A549 (cell line): ENCODE measurements at regions not wholly inside any gene's neighbourhood (a gene's known extent, or its start where the extent isn't known, plus 50 kb on each side); places are given as distances from the start of the nearest gene placed in this dataset.

ENCODE experiments used
- ATAC-seq, 2 experiments: fragments of 200-7000 bp in 1 of 2; fragments of >200 bp in 1 of 2; cut with Nextera tagmentation in 1 of 2; cut with Tn5 transposase in 1 of 2; 3 replicates each; pipeline versions ENCODE4 v1.8.0 to v1.9.1; 2018 to 2020; ENCODE audit warnings: mild to moderate bottlenecking in 1 of 2, moderate library complexity in 1 of 2
- CTCF ChIA-PET: fragments of 300-600 bp; sonication (Branson Sonifier 250); formaldehyde crosslinking; extraction: SDS; loops from one replicate; lab custom pipeline; 2021; ENCODE audit warnings: antibody characterized with exemption, inconsistent platforms; lab: Yijun Ruan, JAX
- POLR2A ChIA-PET: fragments of 350-600 bp; formaldehyde crosslinking; extraction: SDS; loops from one replicate; lab custom pipeline; 2021; ENCODE audit warnings: antibody characterized with exemption, inconsistent platforms; lab: Yijun Ruan, JAX
- DNase-seq, 2 experiments: peaks; one replicate each; pipeline versions ENCODE4 v3.0.0 to v3.0.0-alpha.2; 2011 to 2016; ENCODE audit warnings: low read depth in 1 of 2, low spot score in 1 of 2
- FAIRE-seq: peaks from 2 replicates; lab custom pipeline; 2011; peaks lifted over from hg19 to GRCh38; lab: Jason Lieb, UNC
- H3K27ac ChIP-seq, 2 experiments: fragments of >200 bp; sonication (Bioruptor Twin); formaldehyde crosslinking; 3 replicates each; pipeline ENCODE4 v1.5.1; 2016 to 2017
- H3K4me1 ChIP-seq: fragments of >200 bp; sonication (Bioruptor Twin); formaldehyde crosslinking; 3 replicates; pipeline ENCODE4 v1.6.1; 2016
- H3K4me2 ChIP-seq: fragments of >200 bp; sonication (Bioruptor Twin); formaldehyde crosslinking; 3 replicates; pipeline ENCODE4 v1.6.1; 2016
- H3K4me3 ChIP-seq: fragments of >200 bp; sonication (Bioruptor Twin); formaldehyde crosslinking; 3 replicates; pipeline ENCODE4 v1.5.1; 2016
- H3K9me3 ChIP-seq: fragments of >200 bp; sonication (Bioruptor Twin); formaldehyde crosslinking; 3 replicates; pipeline ENCODE4 v1.6.1; 2016
- ATOH8 ChIP-seq: fragments of 250-450 bp; sonication (Bioruptor Pico); IDR thresholded peaks from 2 replicates; pipeline ENCODE4 v1.5.0; 2020; ENCODE audit warnings: low read depth, mild to moderate bottlenecking, moderate library complexity
- CBX2 ChIP-seq: fragments of 200-600 bp; sonication (generic); IDR thresholded peaks from 2 replicates; pipeline ENCODE4 v1.6.1; 2016; ENCODE audit warnings: low read depth, mild to moderate bottlenecking, borderline replicate concordance
- CBX8 ChIP-seq: fragments of 200-600 bp; sonication (generic); IDR thresholded peaks from 2 replicates; pipeline ENCODE4 v1.6.1; 2016
- CEBPB ChIP-seq, 2 experiments: fragments of >200 bp in 1 of 2; sonication (Bioruptor Twin) in 1 of 2; formaldehyde crosslinking in 1 of 2; IDR thresholded peaks; 2 replicates each; pipeline ENCODE4 v1.6.1; 2012 to 2016
- E2F6 ChIP-seq: IDR thresholded peaks from 2 replicates; pipeline ENCODE4 v1.6.1; 2012; ENCODE audit warnings: low read depth, borderline replicate concordance
- ESRRA ChIP-seq: fragments of 150-350 bp; IDR thresholded peaks from 2 replicates; pipeline ENCODE4 v1.6.1; 2014; ENCODE audit warnings: mild to moderate bottlenecking, low read length, borderline replicate concordance
- FOSB ChIP-seq: fragments of 250-450 bp; sonication (Bioruptor Pico); IDR thresholded peaks from 2 replicates; pipeline ENCODE4 v1.5.0; 2020; ENCODE audit warnings: mild to moderate bottlenecking, moderate library complexity
- FOSL2 ChIP-seq, 2 experiments: fragments of 450-650 bp in 1 of 2; fragments of >200 bp in 1 of 2; sonication (Bioruptor Twin) in 1 of 2; formaldehyde crosslinking; IDR thresholded peaks; 2 replicates each; pipeline versions ENCODE4 v1.5.0 to v1.6.1; 2016 to 2020; ENCODE audit warnings: mild to moderate bottlenecking in 1 of 2, moderate library complexity in 1 of 2
- HDAC2 ChIP-seq: fragments of 200-600 bp; sonication (generic); IDR thresholded peaks from 2 replicates; pipeline ENCODE4 v1.6.1; 2016
- HEYL ChIP-seq: fragments of 250-450 bp; sonication (Bioruptor Pico); IDR thresholded peaks from 2 replicates; pipeline ENCODE4 v1.8.0; 2021; ENCODE audit warnings: mild to moderate bottlenecking, moderate library complexity
- HOXA7 ChIP-seq: fragments of 250-450 bp; sonication (Bioruptor Pico); IDR thresholded peaks from 2 replicates; pipeline ENCODE4 v1.5.0; 2020; ENCODE audit warnings: mild to moderate bottlenecking, moderate library complexity
- HOXB13 ChIP-seq: fragments of 250-450 bp; sonication (Bioruptor Pico); IDR thresholded peaks from 2 replicates; pipeline ENCODE4 v1.5.0; 2020; ENCODE audit warnings: low read depth, mild to moderate bottlenecking, moderate library complexity
- JUNB ChIP-seq: fragments of >200 bp; sonication (Bioruptor Twin); formaldehyde crosslinking; IDR thresholded peaks from 2 replicates; pipeline ENCODE4 v1.6.1; 2016
- MAZ ChIP-seq: fragments of 150-350 bp; IDR thresholded peaks from 2 replicates; pipeline ENCODE4 v1.6.1; 2014; ENCODE audit warnings: antibody characterized with exemption, low read depth, low read length, borderline replicate concordance
- NFE2L2 ChIP-seq: fragments of 150-350 bp; conservative IDR thresholded peaks from 2 replicates; pipeline ENCODE4 v1.6.1; 2014; ENCODE audit warnings: low read length
- NR3C1 ChIP-seq: fragments of >200 bp; sonication (Bioruptor Twin); formaldehyde crosslinking; IDR thresholded peaks from 3 replicates; pipeline ENCODE4 v1.6.1; 2017
- PHF8 ChIP-seq: fragments of 200-600 bp; sonication (generic); IDR thresholded peaks from 2 replicates; pipeline ENCODE4 v1.6.1; 2016; ENCODE audit warnings: low read depth, mild to moderate bottlenecking, antibody characterized with exemption, moderate library complexity, borderline replicate concordance
- POLR2A ChIP-seq: IDR thresholded peaks from 2 replicates; pipeline ENCODE4 v1.6.1; 2012; ENCODE audit warnings: mild to moderate bottlenecking, low read length
- POLR2AphosphoS2 ChIP-seq: conservative IDR thresholded peaks from 2 replicates; pipeline ENCODE4 v1.6.1; 2012; ENCODE audit warnings: low read length, improper control_type of control experiment, inconsistent platforms
- RARB ChIP-seq: fragments of 250-450 bp; sonication (Bioruptor Pico); IDR thresholded peaks from 2 replicates; pipeline ENCODE4 v1.8.0; 2021; ENCODE audit warnings: mild to moderate bottlenecking, moderate library complexity
- RFX5 ChIP-seq: fragments of 450-650 bp; IDR thresholded peaks from 2 replicates; pipeline ENCODE4 v1.7.1; 2014; ENCODE audit warnings: antibody characterized with exemption, mild to moderate bottlenecking, moderate library complexity
- RNF2 ChIP-seq: fragments of 200-600 bp; sonication (generic); IDR thresholded peaks from 2 replicates; pipeline ENCODE4 v1.6.1; 2016; ENCODE audit warnings: low read depth, mild to moderate bottlenecking, antibody characterized with exemption, moderate library complexity, borderline replicate concordance
- SMC3 ChIP-seq: fragments of >200 bp; sonication (Bioruptor Twin); formaldehyde crosslinking; IDR thresholded peaks from 3 replicates; pipeline ENCODE4 v1.6.1; 2018; ENCODE audit warnings: inconsistent platforms
- SREBF2 ChIP-seq: fragments of 450-650 bp; IDR thresholded peaks from 2 replicates; pipeline ENCODE4 v1.6.1; 2014; ENCODE audit warnings: mild to moderate bottlenecking, moderate library complexity
- USF2 ChIP-seq: fragments of 450-650 bp; IDR thresholded peaks from 2 replicates; pipeline ENCODE4 v1.6.1; 2014; ENCODE audit warnings: antibody characterized with exemption
- ZC3H11A ChIP-seq: fragments of 450-650 bp; IDR thresholded peaks from 2 replicates; pipeline ENCODE4 v1.6.1; 2014; ENCODE audit warnings: antibody characterized with exemption, mild to moderate bottlenecking
- ZSCAN20 ChIP-seq: fragments of 250-450 bp; sonication (Bioruptor Pico); IDR thresholded peaks from 2 replicates; pipeline ENCODE4 v1.8.0; 2022; ENCODE audit warnings: mild to moderate bottlenecking, moderate library complexity
- WGBS: methylation state at CpG from one replicate; pipeline ENCODE4 v1.1.6; 2017; ENCODE audit errors: missing lambda C conversion rate; 5-methylcytosine and 5-hydroxymethylcytosine counted together
- TF ChIP-seq, protein P1 (sequence below): fragments of >200 bp; sonication (Bioruptor Twin); formaldehyde crosslinking; IDR thresholded peaks from 3 replicates; pipeline ENCODE4 v1.6.1; 2016
- TF ChIP-seq, protein P2 (sequence below): fragments of >200 bp; sonication (Bioruptor Twin); formaldehyde crosslinking; IDR thresholded peaks from 3 replicates; pipeline ENCODE4 v1.5.1; 2016
- TF ChIP-seq, protein P3 (sequence below): IDR thresholded peaks from 2 replicates; pipeline ENCODE4 v1.6.1; 2012

DNA sequence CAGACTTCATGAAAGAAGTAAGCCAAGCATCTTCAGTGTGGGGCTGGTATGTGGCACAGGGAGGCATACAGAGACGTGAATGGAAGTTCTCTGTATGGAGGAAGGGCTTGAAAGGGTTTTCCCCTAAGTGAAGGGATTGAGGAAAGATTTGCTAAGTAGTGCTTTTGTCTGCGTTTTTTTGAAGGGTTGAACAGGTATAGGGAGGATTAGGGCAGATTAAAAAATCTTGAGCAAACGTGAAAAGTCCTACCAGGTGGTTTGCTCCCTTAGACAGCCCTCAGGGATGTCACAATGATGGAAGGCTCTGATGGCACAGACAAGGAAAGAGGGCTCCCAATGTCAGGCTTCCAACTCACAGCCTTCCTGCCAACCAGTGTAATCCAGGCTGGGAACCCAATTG lies 181.7 kb upstream of the TAB2 start:
- 57% methylated on average over 3 of the region's 3 CpGs for WGBS
- no peak overlapping the region for H3K4me3 ChIP-seq
- FAIRE-seq = no peak
- no peaks in the 10 kb centered on the region for H3K9me3 ChIP-seq
- H3K4me1 ChIP-seq = no peaks in the 10 kb centered on the region
- H3K4me2 ChIP-seq = no peak overlapping the region
- CTCF ChIA-PET = no interaction called here
- TF ChIP-seq FOSB (CRISPR knock-in tag) (no peak), ESRRA (no peak), USF2 (no peak), RARB (CRISPR knock-in tag) (no peak), POLR2AphosphoS2 (no peak), CBX2 (no peak), SREBF2 (no peak), ZSCAN20 (no peak), NR3C1 (no peak), PHF8 (no peak), FOSL2 (IDR thresholded peaks at IDR 0.05) (no peak), FOSL2 (CRISPR knock-in tag; IDR thresholded peaks at IDR 0.05) (no peak), CEBPB (IDR thresholded peaks at IDR 0.05) (no peak), SMC3 (no peak), RFX5 (no peak), RNF2 (no peak), HDAC2 (no peak), HOXB13 (CRISPR knock-in tag) (no peak)
- TF ChIP-seq, protein P1, sequence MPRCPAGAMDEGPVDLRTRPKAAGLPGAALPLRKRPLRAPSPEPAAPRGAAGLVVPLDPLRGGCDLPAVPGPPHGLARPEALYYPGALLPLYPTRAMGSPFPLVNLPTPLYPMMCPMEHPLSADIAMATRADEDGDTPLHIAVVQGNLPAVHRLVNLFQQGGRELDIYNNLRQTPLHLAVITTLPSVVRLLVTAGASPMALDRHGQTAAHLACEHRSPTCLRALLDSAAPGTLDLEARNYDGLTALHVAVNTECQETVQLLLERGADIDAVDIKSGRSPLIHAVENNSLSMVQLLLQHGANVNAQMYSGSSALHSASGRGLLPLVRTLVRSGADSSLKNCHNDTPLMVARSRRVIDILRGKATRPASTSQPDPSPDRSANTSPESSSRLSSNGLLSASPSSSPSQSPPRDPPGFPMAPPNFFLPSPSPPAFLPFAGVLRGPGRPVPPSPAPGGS = no peak
- TF ChIP-seq, protein P2, sequence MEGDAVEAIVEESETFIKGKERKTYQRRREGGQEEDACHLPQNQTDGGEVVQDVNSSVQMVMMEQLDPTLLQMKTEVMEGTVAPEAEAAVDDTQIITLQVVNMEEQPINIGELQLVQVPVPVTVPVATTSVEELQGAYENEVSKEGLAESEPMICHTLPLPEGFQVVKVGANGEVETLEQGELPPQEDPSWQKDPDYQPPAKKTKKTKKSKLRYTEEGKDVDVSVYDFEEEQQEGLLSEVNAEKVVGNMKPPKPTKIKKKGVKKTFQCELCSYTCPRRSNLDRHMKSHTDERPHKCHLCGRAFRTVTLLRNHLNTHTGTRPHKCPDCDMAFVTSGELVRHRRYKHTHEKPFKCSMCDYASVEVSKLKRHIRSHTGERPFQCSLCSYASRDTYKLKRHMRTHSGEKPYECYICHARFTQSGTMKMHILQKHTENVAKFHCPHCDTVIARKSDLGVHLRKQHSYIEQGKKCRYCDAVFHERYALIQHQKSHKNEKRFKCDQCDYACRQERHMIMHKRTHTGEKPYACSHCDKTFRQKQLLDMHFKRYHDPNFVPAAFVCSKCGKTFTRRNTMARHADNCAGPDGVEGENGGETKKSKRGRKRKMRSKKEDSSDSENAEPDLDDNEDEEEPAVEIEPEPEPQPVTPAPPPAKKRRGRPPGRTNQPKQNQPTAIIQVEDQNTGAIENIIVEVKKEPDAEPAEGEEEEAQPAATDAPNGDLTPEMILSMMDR = no peak
- POLR2A ChIA-PET = no interaction called here
- ATAC-seq = no peak
- DNase-seq = no peak
- no peak overlapping the region for H3K27ac ChIP-seq

DNA sequence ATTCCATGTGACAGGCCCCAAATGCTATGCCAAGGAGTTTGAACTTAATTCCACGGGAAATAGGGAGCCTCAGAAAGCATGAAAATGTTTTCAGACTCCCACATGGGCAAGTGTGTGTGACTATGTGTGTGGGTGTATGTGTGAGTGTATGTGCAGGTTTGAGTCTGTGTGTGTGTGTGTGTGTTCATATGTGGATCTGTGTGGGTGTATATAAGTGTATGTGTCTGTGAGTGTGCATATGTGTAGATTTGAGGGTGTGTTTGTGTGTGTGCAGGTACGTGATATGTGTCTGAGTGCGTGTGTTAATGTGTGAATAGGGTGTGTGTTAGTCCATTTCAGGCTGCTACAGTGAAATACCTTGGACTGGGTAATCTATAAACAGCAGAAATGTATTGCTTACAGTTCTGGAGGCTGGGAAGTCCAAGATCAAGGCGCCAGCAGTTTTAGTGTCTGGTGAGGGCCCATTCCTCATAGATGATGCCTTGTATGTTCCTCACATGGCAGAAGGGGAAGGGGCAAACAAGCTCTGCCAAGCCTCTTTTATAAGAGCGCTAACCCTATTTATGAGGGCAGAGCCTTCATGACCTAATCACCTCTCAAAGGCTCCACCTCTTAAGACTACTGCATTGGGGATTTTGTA lies 181.1 kb upstream of the TAB2 start:
- POLR2A ChIA-PET = no interaction called here
- Histone ChIP-seq H3K4me1 (no peaks in the 10 kb centered on the region), H3K4me3 (no peak overlapping the region), H3K27ac (no peak overlapping the region), H3K9me3 (no peaks in the 10 kb centered on the region), H3K4me2 (no peak overlapping the region)
- no peak for TF ChIP-seq HEYL (CRISPR knock-in tag)
- TF ChIP-seq ZC3H11A = no peak
- no peak for TF ChIP-seq POLR2A
- no peak for DNase-seq
- no peak for ATAC-seq
- FAIRE-seq = no peak
- CTCF ChIA-PET = no interaction called here
- WGBS = 69% methylated on average over 5 of the region's 5 CpGs

DNA sequence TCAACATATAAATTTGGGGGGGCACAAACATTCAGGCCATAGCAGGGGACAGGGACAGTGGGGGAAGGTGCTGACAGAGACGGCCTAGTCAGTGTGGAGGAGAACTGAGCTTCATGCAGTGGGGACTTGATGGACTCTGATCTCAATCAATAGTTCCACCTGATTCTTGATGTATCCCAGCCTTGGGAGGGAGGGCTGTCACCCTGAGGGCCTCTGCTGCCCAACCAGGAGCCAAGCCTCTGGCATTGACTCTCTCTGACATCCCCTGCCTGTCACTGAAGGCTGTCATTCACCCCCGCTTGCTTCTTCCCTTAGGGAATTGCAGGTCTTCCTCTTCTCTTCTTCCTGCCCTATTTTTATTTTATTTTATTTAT lies 180.6 kb upstream of the TAB2 start:
- DNase-seq (no peak), ATAC-seq (no peak), FAIRE-seq (no peak)
- no peak overlapping the region for H3K27ac ChIP-seq
- WGBS = 95% methylated on average over 2 of the region's 2 CpGs
- ChIA-PET CTCF (no interaction called here), POLR2A (no interaction called here)
- no peak overlapping the region for H3K4me2 ChIP-seq
- no peaks in the 10 kb centered on the region for H3K4me1 ChIP-seq
- H3K9me3 ChIP-seq = no peaks in the 10 kb centered on the region
- TF ChIP-seq, protein P2 = no peak
- TF ChIP-seq, protein P3, sequence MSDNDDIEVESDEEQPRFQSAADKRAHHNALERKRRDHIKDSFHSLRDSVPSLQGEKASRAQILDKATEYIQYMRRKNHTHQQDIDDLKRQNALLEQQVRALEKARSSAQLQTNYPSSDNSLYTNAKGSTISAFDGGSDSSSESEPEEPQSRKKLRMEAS = no peak
- TF ChIP-seq MAZ (no peak), CBX8 (no peak), E2F6 (no peak), FOSB (CRISPR knock-in tag) (no peak), ATOH8 (CRISPR knock-in tag) (no peak), HOXA7 (CRISPR knock-in tag) (no peak), JUNB (no peak), NFE2L2 (no peak)
- H3K4me3 ChIP-seq = no peak overlapping the region
